ENCODE measurements at regions not wholly inside any gene's neighbourhood (a gene's known extent, or its start where the extent isn't known, plus 50 kb on each side); places are given as distances from the start of the nearest gene placed in this dataset.

GRCh38 chr16:6300523-6300922 lies 1032.1 kb upstream of the RBFOX1 start:
- no peaks in the 10 kb centered on the region for H3K4me1 ChIP-seq
- TF ChIP-seq, protein P1, sequence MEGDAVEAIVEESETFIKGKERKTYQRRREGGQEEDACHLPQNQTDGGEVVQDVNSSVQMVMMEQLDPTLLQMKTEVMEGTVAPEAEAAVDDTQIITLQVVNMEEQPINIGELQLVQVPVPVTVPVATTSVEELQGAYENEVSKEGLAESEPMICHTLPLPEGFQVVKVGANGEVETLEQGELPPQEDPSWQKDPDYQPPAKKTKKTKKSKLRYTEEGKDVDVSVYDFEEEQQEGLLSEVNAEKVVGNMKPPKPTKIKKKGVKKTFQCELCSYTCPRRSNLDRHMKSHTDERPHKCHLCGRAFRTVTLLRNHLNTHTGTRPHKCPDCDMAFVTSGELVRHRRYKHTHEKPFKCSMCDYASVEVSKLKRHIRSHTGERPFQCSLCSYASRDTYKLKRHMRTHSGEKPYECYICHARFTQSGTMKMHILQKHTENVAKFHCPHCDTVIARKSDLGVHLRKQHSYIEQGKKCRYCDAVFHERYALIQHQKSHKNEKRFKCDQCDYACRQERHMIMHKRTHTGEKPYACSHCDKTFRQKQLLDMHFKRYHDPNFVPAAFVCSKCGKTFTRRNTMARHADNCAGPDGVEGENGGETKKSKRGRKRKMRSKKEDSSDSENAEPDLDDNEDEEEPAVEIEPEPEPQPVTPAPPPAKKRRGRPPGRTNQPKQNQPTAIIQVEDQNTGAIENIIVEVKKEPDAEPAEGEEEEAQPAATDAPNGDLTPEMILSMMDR (IDR thresholded peaks at IDR 0.05): no peak
- no peak for TF ChIP-seq POLR2AphosphoS5 (IDR thresholded peaks at IDR 0.05)
- TF ChIP-seq POLR2A (IDR thresholded peaks at IDR 0.05): no peak
- no peak overlapping the region for H3K27ac ChIP-seq
- no peak overlapping the region for H3K4me3 ChIP-seq
- intact Hi-C loops (cut with DNase I; ENCODE audit: low total_unique reads): loop anchor here (5.0 to 10.0 kb wide), 2 partner anchors 638 to 984 kb away; no protein-coding TSS in a partner anchor
- peaks cover 0 to 24% of the 10 kb centered on the region in 2 donors for H3K9me3 ChIP-seq
- no peaks in the 10 kb centered on the region for H3K27me3 ChIP-seq
- H3K36me3 ChIP-seq: no peaks in the 10 kb centered on the region
- no peak for DNase-seq (ENCODE audit: low spot score in 2 of 2)

- H3K9me3 ChIP-seq: peaks cover 0 to 24% of the 10 kb centered on the region in 2 donors
- no peaks in the 10 kb centered on the region for H3K36me3 ChIP-seq
- TF ChIP-seq POLR2AphosphoS5 (IDR thresholded peaks at IDR 0.05) (no peak), POLR2A (IDR thresholded peaks at IDR 0.05) (no peak)
- TF ChIP-seq, protein P1 (IDR thresholded peaks at IDR 0.05): no peak
- no peaks in the 10 kb centered on the region for H3K27me3 ChIP-seq
- intact Hi-C loops (cut with DNase I; ENCODE audit: low total_unique reads): no loop called here
- no peak overlapping the region for H3K27ac ChIP-seq
- DNase-seq (ENCODE audit: low spot score in 2 of 2): no peak
- no peak overlapping the region for H3K4me3 ChIP-seq
- H3K4me1 ChIP-seq: no peaks in the 10 kb centered on the region
These were observed 1034.8 kb upstream of the RBFOX1 start for GRCh38 chr16:6297666-6298410.

DNA sequence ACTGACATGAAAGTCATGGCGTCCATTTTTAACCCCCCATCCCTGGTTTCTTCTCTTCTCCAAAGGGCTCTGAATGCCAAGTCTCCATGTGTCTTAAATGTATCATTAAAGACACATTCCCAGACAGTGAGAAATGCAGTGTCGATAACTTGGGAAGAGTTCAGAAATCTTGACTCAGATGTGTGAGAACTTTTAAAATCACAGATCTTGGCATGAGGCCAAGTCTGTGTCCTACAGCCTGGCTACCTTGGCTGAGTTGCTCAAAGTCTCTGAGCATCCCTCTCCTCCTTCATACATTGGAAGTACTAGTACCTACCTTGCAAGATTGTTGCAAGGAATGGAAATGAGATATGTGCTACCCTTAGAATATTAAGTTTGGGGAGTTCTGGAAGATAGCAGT lies 1046.5 kb upstream of the RBFOX1 start:
- no peak for DNase-seq (ENCODE audit: low spot score in 2 of 2)
- TF ChIP-seq, protein P1 (IDR thresholded peaks at IDR 0.05): no peak
- no peak for TF ChIP-seq POLR2A (IDR thresholded peaks at IDR 0.05)
- TF ChIP-seq POLR2AphosphoS5 (IDR thresholded peaks at IDR 0.05): no peak
- Histone ChIP-seq H3K9me3 (no peaks in the 10 kb centered on the region), H3K27ac (no peak overlapping the region), H3K4me1 (no peaks in the 10 kb centered on the region), H3K36me3 (no peaks in the 10 kb centered on the region), H3K27me3 (no peaks in the 10 kb centered on the region), H3K4me3 (no peak overlapping the region)
- intact Hi-C loops (cut with DNase I; ENCODE audit: low total_unique reads): no loop called here

- Histone ChIP-seq H3K27me3 (no peaks in the 10 kb centered on the region), H3K4me3 (no peak overlapping the region), H3K4me1 (no peaks in the 10 kb centered on the region), H3K36me3 (no peaks in the 10 kb centered on the region), H3K9me3 (no peaks in the 10 kb centered on the region), H3K27ac (no peak overlapping the region)
- TF ChIP-seq, protein P1 (IDR thresholded peaks at IDR 0.05): no peak
- TF ChIP-seq POLR2A (IDR thresholded peaks at IDR 0.05): no peak
- TF ChIP-seq POLR2AphosphoS5 (IDR thresholded peaks at IDR 0.05): no peak
- DNase-seq (ENCODE audit: low spot score in 2 of 2): no peak
- intact Hi-C loops (cut with DNase I; ENCODE audit: low total_unique reads): no loop called here
These were observed 1047.9 kb upstream of the RBFOX1 start for GRCh38 chr16:6284731-6285130.

DNA sequence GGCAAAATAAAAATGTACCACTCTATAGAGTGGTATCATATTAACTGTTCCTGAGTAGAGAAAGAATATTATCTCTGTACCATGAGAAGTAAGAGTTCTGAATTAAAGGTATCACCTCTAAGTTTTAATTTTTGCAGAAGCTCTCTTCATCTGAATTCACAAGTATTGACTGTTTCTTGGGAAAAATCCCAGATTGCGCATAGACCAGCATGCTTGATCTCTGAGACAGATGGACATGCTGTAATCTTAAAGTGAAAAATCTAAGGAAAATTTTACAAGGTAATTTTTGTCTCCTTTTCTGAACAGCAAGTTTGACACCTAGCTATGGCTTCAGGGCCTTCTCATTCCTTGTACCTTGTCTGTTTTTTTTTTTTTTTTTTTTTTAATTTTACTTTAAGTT lies 1050.7 kb upstream of the RBFOX1 start:
- Histone ChIP-seq H3K9me3 (no peaks in the 10 kb centered on the region), H3K4me1 (no peaks in the 10 kb centered on the region), H3K27ac (no peak overlapping the region), H3K27me3 (no peaks in the 10 kb centered on the region), H3K36me3 (no peaks in the 10 kb centered on the region), H3K4me3 (no peak overlapping the region)
- intact Hi-C loops (cut with DNase I; ENCODE audit: low total_unique reads): no loop called here
- no peak for DNase-seq (ENCODE audit: low spot score in 2 of 2)
- TF ChIP-seq, protein P1 (IDR thresholded peaks at IDR 0.05): no peak
- TF ChIP-seq POLR2AphosphoS5 (IDR thresholded peaks at IDR 0.05): no peak
- TF ChIP-seq POLR2A (IDR thresholded peaks at IDR 0.05): no peak

Data from breast epithelium (tissue), 4 donors.